Stomach (tissue), 8 donors: ENCODE measurements at regions not wholly inside any gene's neighbourhood (a gene's known extent, or its start where the extent isn't known, plus 50 kb on each side); places are given as distances from the start of the nearest gene placed in this dataset.

Source experiments
- DNase-seq, 2 donors: peaks; one replicate each; pipeline versions ENCODE4 v3.0.0 to v3.0.0-alpha.2; 2013 to 2019
- H3K27ac ChIP-seq, 5 donors: fragments of 200-600 bp in 4 of 5; sonication (generic) in 4 of 5; one replicate each; pipeline ENCODE4 v1.5.1; 2013 to 2019; ENCODE audit warnings: mild to moderate bottlenecking in 1 of 5, moderate library complexity in 1 of 5
- H3K27me3 ChIP-seq, 3 donors: fragments of 200-600 bp; sonication (generic); one replicate each; pipeline ENCODE4 v1.5.1; 2017 to 2019; ENCODE audit warnings: mixed run types in 1 of 3
- H3K36me3 ChIP-seq, 4 donors: fragments of 200-600 bp; sonication (generic); 1 replicate in 3 of 4; 2 replicates in 1 of 4; pipeline ENCODE4 v1.5.1; 2016 to 2019
- H3K4me1 ChIP-seq, 4 donors: fragments of 200-600 bp; sonication (generic); one replicate each; pipeline ENCODE4 v1.5.1; 2016 to 2019
- H3K4me3 ChIP-seq, 4 donors: fragments of 200-600 bp; sonication (generic) in 3 of 4; one replicate each; pipeline ENCODE4 v1.5.1; 2016 to 2019; ENCODE audit warnings: mild to moderate bottlenecking in 1 of 4
- H3K9me3 ChIP-seq, 4 donors: fragments of 200-600 bp; sonication (generic); one replicate each; pipeline ENCODE4 v1.5.1; 2016 to 2019
- EP300 ChIP-seq: sonication (generic); formaldehyde crosslinking; IDR thresholded peaks from one replicate; pipeline ENCODE4 v1.6.1; 2017; ENCODE audit warnings: antibody characterized with exemption
- POLR2A ChIP-seq, 4 donors: fragments of 450-650 bp; IDR thresholded peaks; one replicate each; pipeline ENCODE4 v1.6.1; 2016; ENCODE audit warnings: antibody characterized with exemption in 4 of 4, control low read depth in 2 of 4, mild to moderate bottlenecking in 1 of 4, moderate library complexity in 1 of 4
- POLR2AphosphoS5 ChIP-seq, 3 donors: sonication (generic); formaldehyde crosslinking; IDR thresholded peaks; one replicate each; pipeline ENCODE4 v1.6.1; 2016; ENCODE audit warnings: antibody characterized with exemption in 3 of 3
- WGBS, 5 donors: extraction: QIAGEN DNeasy Blood & Tissue Kit in 3 of 5; methylation state at CpG; one replicate each; pipeline versions ENCODE4 v1.1.5 to v1.1.7; 2013 to 2018; 5-methylcytosine and 5-hydroxymethylcytosine counted together
- intact Hi-C: fragments of 100-400 bp; cut with DNase I; formaldehyde crosslinking; loops from one replicate; pipeline ENCODE4 v1.15.1; 2023; ENCODE audit warnings: low total_unique reads
- TF ChIP-seq, protein P1 (sequence below), 7 experiments: fragments of 450-650 bp in 4 of 7; fragments of 200-600 bp in 3 of 7; sonication (generic) in 3 of 7; IDR thresholded peaks; one replicate each; pipeline ENCODE4 v1.5.1; 2016 to 2019; ENCODE audit warnings: antibody characterized with exemption in 7 of 7, control low read depth in 2 of 7, mild to moderate bottlenecking in 1 of 7
- donor health status: healthy with polysubstance abuse.
- donor health status: Bipolar disorder and iron deficiency.
- donor health status: healthy.

DNA sequence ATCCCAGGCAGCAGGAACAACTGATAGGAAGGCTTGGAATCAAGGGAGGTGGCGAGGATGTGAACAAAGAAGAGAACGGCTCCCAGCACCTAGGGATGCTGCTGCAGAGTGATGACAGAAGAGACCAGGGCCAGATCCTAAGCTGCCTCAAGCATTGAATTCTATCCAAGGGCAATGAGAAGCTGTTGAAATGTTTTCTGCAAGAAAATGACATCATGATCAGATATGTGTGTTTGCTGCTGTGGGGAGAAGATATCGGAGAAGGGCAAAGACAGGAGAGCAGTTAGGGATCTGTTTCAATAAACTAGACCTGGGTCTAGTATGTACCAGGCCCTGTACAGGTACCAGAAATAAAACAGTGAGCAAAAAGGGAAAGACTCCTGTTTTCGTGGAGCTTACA is 194.7 kb upstream of the RAB4A start:
- WGBS, 5 donors, result 75 to 95% (median 89%) methylated on average over 4 of the region's 4 CpGs
- H3K4me1 ChIP-seq, result peaks cover 0 to 3% (median under 1%) of the 10 kb centered on the region in 4 donors
- H3K27me3 ChIP-seq, result no peaks in the 10 kb centered on the region
- H3K4me3 ChIP-seq, result no peak overlapping the region
- intact Hi-C loops, result no loop called here
- DNase-seq, result no peak
- H3K9me3 ChIP-seq, result no peaks in the 10 kb centered on the region
- no peaks in the 10 kb centered on the region for H3K36me3 ChIP-seq
- TF ChIP-seq EP300 (no peak), POLR2AphosphoS5 (IDR thresholded peaks at IDR 0.05) (no peak), POLR2A (IDR thresholded peaks at IDR 0.05) (no peak)
- TF ChIP-seq, protein P1, sequence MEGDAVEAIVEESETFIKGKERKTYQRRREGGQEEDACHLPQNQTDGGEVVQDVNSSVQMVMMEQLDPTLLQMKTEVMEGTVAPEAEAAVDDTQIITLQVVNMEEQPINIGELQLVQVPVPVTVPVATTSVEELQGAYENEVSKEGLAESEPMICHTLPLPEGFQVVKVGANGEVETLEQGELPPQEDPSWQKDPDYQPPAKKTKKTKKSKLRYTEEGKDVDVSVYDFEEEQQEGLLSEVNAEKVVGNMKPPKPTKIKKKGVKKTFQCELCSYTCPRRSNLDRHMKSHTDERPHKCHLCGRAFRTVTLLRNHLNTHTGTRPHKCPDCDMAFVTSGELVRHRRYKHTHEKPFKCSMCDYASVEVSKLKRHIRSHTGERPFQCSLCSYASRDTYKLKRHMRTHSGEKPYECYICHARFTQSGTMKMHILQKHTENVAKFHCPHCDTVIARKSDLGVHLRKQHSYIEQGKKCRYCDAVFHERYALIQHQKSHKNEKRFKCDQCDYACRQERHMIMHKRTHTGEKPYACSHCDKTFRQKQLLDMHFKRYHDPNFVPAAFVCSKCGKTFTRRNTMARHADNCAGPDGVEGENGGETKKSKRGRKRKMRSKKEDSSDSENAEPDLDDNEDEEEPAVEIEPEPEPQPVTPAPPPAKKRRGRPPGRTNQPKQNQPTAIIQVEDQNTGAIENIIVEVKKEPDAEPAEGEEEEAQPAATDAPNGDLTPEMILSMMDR (IDR thresholded peaks at IDR 0.05), result no peak
- no peak overlapping the region for H3K27ac ChIP-seq

DNA sequence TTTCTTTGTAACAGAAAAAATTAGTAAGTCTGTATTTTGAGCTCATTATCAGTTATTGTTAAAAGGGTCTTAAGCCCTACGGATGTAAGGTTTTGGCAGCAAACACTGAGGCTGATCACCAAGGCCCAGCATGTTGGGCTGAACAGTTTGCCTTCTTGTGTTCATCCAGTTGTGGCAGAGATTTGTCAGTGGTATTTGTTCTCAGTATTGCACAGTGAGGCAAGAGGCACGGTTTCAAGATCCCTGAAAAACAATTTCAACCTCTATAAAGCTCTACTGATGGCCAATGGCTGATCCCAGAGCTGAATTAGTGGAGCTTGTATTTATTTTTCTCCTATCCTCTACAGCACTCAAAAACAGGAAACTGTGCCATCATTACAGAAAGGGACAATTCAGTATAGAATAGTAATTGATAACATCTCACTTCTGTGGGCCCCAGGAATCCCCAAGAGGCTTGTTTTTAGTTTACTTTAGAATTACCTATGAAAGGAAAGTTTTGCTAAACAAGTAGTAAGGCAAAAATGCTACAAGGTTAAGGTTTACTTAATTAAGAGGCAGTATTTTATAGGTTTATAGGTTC is 191.8 kb upstream of the RAB4A start:
- peaks cover 0 to 22% (median 18%) of the 10 kb centered on the region in 4 donors for H3K9me3 ChIP-seq
- no peaks in the 10 kb centered on the region for H3K36me3 ChIP-seq
- WGBS, 5 donors, result 66 to 74% (median 68%) methylated on average over 2 of the region's 2 CpGs
- no peak overlapping the region for H3K27ac ChIP-seq
- no peaks in the 10 kb centered on the region for H3K27me3 ChIP-seq
- TF ChIP-seq, protein P1 (IDR thresholded peaks at IDR 0.05), result no peak
- TF ChIP-seq POLR2A (IDR thresholded peaks at IDR 0.05), result no peak
- intact Hi-C loops, result no loop called here
- H3K4me3 ChIP-seq, result no peak overlapping the region
- H3K4me1 ChIP-seq, result no peaks in the 10 kb centered on the region
- no peak for DNase-seq

DNA sequence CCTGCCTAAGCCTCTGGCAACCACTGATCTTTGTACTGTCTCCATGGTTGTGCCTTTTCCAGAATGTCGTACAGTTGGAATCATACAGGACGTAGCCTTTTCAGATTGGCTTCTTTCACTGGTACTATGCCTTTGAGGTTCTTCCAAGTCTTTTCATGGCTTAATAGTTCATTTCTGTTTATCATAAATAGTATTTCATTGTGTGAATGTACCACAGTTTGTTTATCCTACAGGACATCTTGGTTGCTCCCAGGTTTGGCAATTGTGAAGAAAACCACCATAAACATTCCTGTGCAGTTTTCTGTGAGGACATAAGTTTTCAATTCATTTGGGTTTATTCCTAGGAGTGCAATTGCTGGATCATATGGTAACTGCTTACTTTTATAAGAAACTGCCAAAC is 190.6 kb upstream of the RAB4A start:
- H3K4me3 ChIP-seq, result no peak overlapping the region
- WGBS, 5 donors, result 89 to 96% (median 93%) methylated on average over 2 of the region's 2 CpGs
- H3K36me3 ChIP-seq, result no peaks in the 10 kb centered on the region
- H3K4me1 ChIP-seq, result no peaks in the 10 kb centered on the region
- TF ChIP-seq POLR2AphosphoS5 (IDR thresholded peaks at IDR 0.05) (no peak), POLR2A (IDR thresholded peaks at IDR 0.05) (no peak), EP300 (no peak)
- no peak overlapping the region for H3K27ac ChIP-seq
- peaks cover 0 to 22% (median 18%) of the 10 kb centered on the region in 4 donors for H3K9me3 ChIP-seq
- H3K27me3 ChIP-seq, result no peaks in the 10 kb centered on the region
- intact Hi-C loops, result no loop called here
- no peak for DNase-seq

DNA sequence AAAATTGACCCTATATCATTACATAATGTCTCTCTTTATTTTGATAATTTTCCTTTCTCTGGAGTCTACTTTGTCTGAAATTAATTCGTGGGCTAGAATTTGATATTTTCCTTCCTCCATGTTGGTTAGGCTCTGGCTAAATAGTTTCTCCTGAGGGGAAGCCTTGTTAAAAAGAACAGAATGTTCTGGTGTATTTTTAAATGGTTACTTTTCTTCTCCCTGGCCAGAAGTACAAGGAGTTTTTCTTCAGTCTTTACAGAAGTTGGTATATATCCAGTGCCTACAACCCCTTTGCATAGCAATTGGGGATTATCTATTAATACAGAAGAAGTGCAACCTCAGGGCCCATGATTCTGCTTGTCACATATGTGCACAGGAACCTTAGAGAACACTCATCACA is 185.6 kb upstream of the RAB4A start:
- intact Hi-C loops, result no loop called here
- TF ChIP-seq EP300 (no peak), POLR2AphosphoS5 (IDR thresholded peaks at IDR 0.05) (no peak), POLR2A (IDR thresholded peaks at IDR 0.05) (no peak)
- Histone ChIP-seq H3K9me3 (peaks cover 0 to 22% (median 18%) of the 10 kb centered on the region in 4 donors), H3K27ac (peak overlapping the region in 1 of 5 donors; percentile 75), H3K36me3 (no peaks in the 10 kb centered on the region), H3K4me1 (peaks cover 0 to 12% (median 0%) of the 10 kb centered on the region in 4 donors), H3K27me3 (no peaks in the 10 kb centered on the region), H3K4me3 (no peak overlapping the region)
- 70 to 92% (median 88%) methylated on average over 1 of the region's 1 CpG for WGBS, 5 donors
- DNase-seq, result no peak

DNA sequence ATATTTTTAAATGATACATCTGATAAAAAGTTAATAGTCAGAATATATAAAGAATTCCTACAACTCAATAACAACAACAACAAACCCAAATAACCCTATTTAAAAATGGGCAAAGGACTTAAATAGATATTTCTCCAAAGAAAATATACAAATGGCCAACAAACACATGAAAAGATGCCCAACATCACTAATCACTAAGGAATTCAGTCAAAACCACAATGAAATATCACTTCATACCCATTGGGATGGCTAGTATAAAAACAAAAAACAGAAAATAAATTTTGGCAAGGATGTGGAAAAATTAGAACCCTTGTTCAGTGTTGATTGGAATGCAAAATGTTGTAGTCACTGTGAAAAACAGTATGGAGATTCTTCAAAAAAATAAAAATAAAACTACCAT is 184.8 kb upstream of the RAB4A start:
- H3K9me3 ChIP-seq, result peaks cover 0 to 22% (median 18%) of the 10 kb centered on the region in 4 donors
- DNase-seq, result no peak
- H3K4me3 ChIP-seq, result no peak overlapping the region
- H3K27ac ChIP-seq, result peak overlapping the region in 1 of 5 donors; percentile 75
- no peaks in the 10 kb centered on the region for H3K27me3 ChIP-seq
- H3K36me3 ChIP-seq, result no peaks in the 10 kb centered on the region
- TF ChIP-seq POLR2A (IDR thresholded peaks at IDR 0.05) (no peak), EP300 (no peak), POLR2AphosphoS5 (IDR thresholded peaks at IDR 0.05) (no peak)
- TF ChIP-seq, protein P1 (IDR thresholded peaks at IDR 0.05), result no peak
- H3K4me1 ChIP-seq, result peaks cover 0 to 13% (median under 1%) of the 10 kb centered on the region in 4 donors
- intact Hi-C loops, result no loop called here
